Natural killer cell (primary cell): ENCODE measurements at regions not wholly inside any gene's neighbourhood (a gene's known extent, or its start where the extent isn't known, plus 50 kb on each side); places are given as distances from the start of the nearest gene placed in this dataset.

Source experiments
- ATAC-seq, 3 donors: fragments of 150-1000 bp in 2 of 3; fragments of 200-7000 bp in 1 of 3; cut with Tn5 transposase; 1 replicate in 1 of 3; 2 replicates in 2 of 3; pipeline ENCODE4 v1.10.0; 2021; ENCODE audit warnings: mild to moderate bottlenecking in 2 of 3, moderate library complexity in 2 of 3
- DNase-seq, 2 donors: peaks; one replicate each; pipeline versions ENCODE4 v3.0.0 to v3.0.0-alpha.2; 2013 to 2021; ENCODE audit warnings: mixed read lengths in 1 of 2
- H3K27ac ChIP-seq: one replicate; pipeline ENCODE4 v1.5.1; 2013; ENCODE audit warnings: mild to moderate bottlenecking, low read length
- H3K27me3 ChIP-seq: one replicate; pipeline ENCODE4 v1.6.1; 2013; ENCODE audit warnings: low read length; ENCODE audit not compliant: control insufficient read depth, insufficient read depth
- H3K36me3 ChIP-seq: one replicate; pipeline ENCODE4 v1.6.1; 2013; ENCODE audit warnings: low read length; ENCODE audit not compliant: control insufficient read depth, insufficient read depth
- H3K4me1 ChIP-seq: one replicate; pipeline ENCODE4 v1.6.1; 2013; ENCODE audit warnings: low read length; ENCODE audit not compliant: control insufficient read depth, insufficient read depth
- H3K4me3 ChIP-seq: one replicate; pipeline ENCODE4 v1.5.1; 2013; ENCODE audit warnings: low read length
- H3K9me3 ChIP-seq: one replicate; pipeline ENCODE4 v1.6.1; 2013; ENCODE audit warnings: low read length; ENCODE audit not compliant: control insufficient read depth, insufficient read depth
- H3K27ac Mint-ChIP-seq, 2 donors: one replicate each; pipeline ENCODE4 v1.8.0; 2022; ENCODE audit warnings: mild to moderate bottlenecking in 2 of 2, mixed read lengths in 2 of 2, moderate library complexity in 1 of 2
- H3K27me3 Mint-ChIP-seq, 2 donors: one replicate each; pipeline ENCODE4 v1.8.0; 2022; ENCODE audit warnings: low read depth in 2 of 2, mixed read lengths in 2 of 2
- H3K36me3 Mint-ChIP-seq: one replicate; pipeline ENCODE4 v1.8.0; 2022; ENCODE audit warnings: mixed read lengths
- H3K4me1 Mint-ChIP-seq, 2 donors: one replicate each; pipeline ENCODE4 v1.8.0; 2022; ENCODE audit warnings: mixed read lengths in 2 of 2
- H3K4me3 Mint-ChIP-seq: one replicate; pipeline ENCODE4 v1.8.0; 2022; ENCODE audit warnings: mild to moderate bottlenecking, moderate library complexity, mixed read lengths
- H3K9me3 Mint-ChIP-seq, 2 donors: one replicate each; pipeline ENCODE4 v1.8.0; 2022; ENCODE audit warnings: mixed read lengths in 2 of 2
- CTCF ChIP-seq: fragments of 200-600 bp; IDR thresholded peaks from one replicate; pipeline ENCODE4 v1.8.0; 2022; ENCODE audit warnings: antibody characterized with exemption
- WGBS: methylation state at CpG from one replicate; pipeline ENCODE4 v1.1.7; 2013; ENCODE audit warnings: missing lambda C conversion rate; ENCODE audit not compliant: insufficient coverage; 5-methylcytosine and 5-hydroxymethylcytosine counted together
- intact Hi-C: fragments of 100-400 bp; cut with micrococcal nuclease; formaldehyde crosslinking; loops from one replicate; pipeline ENCODE4 v1.14.2; 2022

GRCh38 chr20:60478533-60478932 is 520.3 kb downstream of the CDH26 start:
- Histone ChIP-seq H3K4me3 (no peak overlapping the region), H3K36me3 (no peaks in the 10 kb centered on the region), H3K27me3 (no peaks in the 10 kb centered on the region), H3K9me3 (no peaks in the 10 kb centered on the region), H3K4me1 (no peaks in the 10 kb centered on the region), H3K27ac (no peak overlapping the region)
- no peak overlapping the region for H3K27ac Mint-ChIP-seq
- WGBS, result 79% methylated on average over 6 of the region's 7 CpGs
- TF ChIP-seq CTCF, result no peak
- H3K27me3 Mint-ChIP-seq, result peaks cover 0 to 8% of the 10 kb centered on the region in 2 donors
- DNase-seq (no peak), ATAC-seq (no peak)
- H3K9me3 Mint-ChIP-seq, result no peaks in the 10 kb centered on the region
- intact Hi-C loops, result no loop called here
- H3K36me3 Mint-ChIP-seq, result no peaks in the 10 kb centered on the region
- no peaks in the 10 kb centered on the region for H3K4me1 Mint-ChIP-seq
- H3K4me3 Mint-ChIP-seq, result no peak overlapping the region

GRCh38 chr20:60480950-60481742 is 522.9 kb downstream of the CDH26 start:
- no peak for TF ChIP-seq CTCF
- DNase-seq, result no peak

GRCh38 chr20:60481743-60482133 is 523.5 kb downstream of the CDH26 start:
- intact Hi-C loops, result no loop called here
- no peaks in the 10 kb centered on the region for H3K9me3 ChIP-seq
- Mint-ChIP-seq H3K4me1 (peaks cover 0 to 6% of the 10 kb centered on the region in 2 donors), H3K4me3 (no peak overlapping the region), H3K36me3 (no peaks in the 10 kb centered on the region), H3K27me3 (peaks cover 0 to 14% of the 10 kb centered on the region in 2 donors), H3K27ac (no peak overlapping the region), H3K9me3 (no peaks in the 10 kb centered on the region)
- no peaks in the 10 kb centered on the region for H3K27me3 ChIP-seq
- TF ChIP-seq CTCF, result no peak
- no peak overlapping the region for H3K27ac ChIP-seq
- ATAC-seq, result no peak
- WGBS, result 66% methylated on average over 7 of the region's 7 CpGs
- H3K4me1 ChIP-seq, result no peaks in the 10 kb centered on the region
- no peaks in the 10 kb centered on the region for H3K36me3 ChIP-seq
- H3K4me3 ChIP-seq, result no peak overlapping the region
- no peak for DNase-seq

More at GRCh38 chr20:60480950-60481742, 522.9 kb downstream of the CDH26 start:
- Mint-ChIP-seq H3K4me3 (no peak overlapping the region), H3K27me3 (peaks cover 0 to 16% of the 10 kb centered on the region in 2 donors), H3K9me3 (no peaks in the 10 kb centered on the region), H3K4me1 (peaks cover 0 to 6% of the 10 kb centered on the region in 2 donors), H3K36me3 (no peaks in the 10 kb centered on the region), H3K27ac (no peak overlapping the region)
- Histone ChIP-seq H3K36me3 (no peaks in the 10 kb centered on the region), H3K9me3 (no peaks in the 10 kb centered on the region), H3K27me3 (no peaks in the 10 kb centered on the region), H3K27ac (no peak overlapping the region), H3K4me1 (no peaks in the 10 kb centered on the region), H3K4me3 (no peak overlapping the region)
- intact Hi-C loops, result no loop called here
- 86% methylated on average over 25 of the region's 25 CpGs for WGBS
- ATAC-seq, result no peak
